Naive B cell (primary cell): ENCODE measurements at regions not wholly inside any gene's neighbourhood (a gene's known extent, or its start where the extent isn't known, plus 50 kb on each side); places are given as distances from the start of the nearest gene placed in this dataset.
"Not testable (repeated sequence)": the region's sequence is repeated elsewhere in the genome, so short reads cannot be mapped to it uniquely, and the experiment has no call there.

Experiments
- ATAC-seq, 2 donors: fragments of 150-1000 bp; cut with Tn5 transposase; 2 replicates each; pipeline ENCODE4 v1.10.0; 2021; ENCODE audit warnings: low read depth in 2 of 2, mild to moderate bottlenecking in 2 of 2, moderate library complexity in 2 of 2
- DNase-seq: peaks from one replicate; pipeline ENCODE4 v3.0.0; 2022
- H3K27ac Mint-ChIP-seq, 6 donors: one replicate each; pipeline ENCODE4 v1.8.0; 2020 to 2022; ENCODE audit warnings: mild to moderate bottlenecking in 6 of 6, mixed read lengths in 6 of 6, moderate library complexity in 5 of 6, inconsistent platforms in 2 of 6
- H3K27me3 Mint-ChIP-seq, 3 donors: one replicate each; pipeline ENCODE4 v1.8.0; 2021 to 2022; ENCODE audit warnings: mixed read lengths in 3 of 3, mild to moderate bottlenecking in 1 of 3
- H3K36me3 Mint-ChIP-seq, 2 donors: one replicate each; pipeline ENCODE4 v1.8.0; 2020 to 2022; ENCODE audit warnings: mixed read lengths in 2 of 2, inconsistent platforms in 1 of 2, mild to moderate bottlenecking in 1 of 2
- H3K4me1 Mint-ChIP-seq, 3 donors: one replicate each; pipeline ENCODE4 v1.8.0; 2020 to 2022; ENCODE audit warnings: mixed read lengths in 3 of 3, inconsistent platforms in 1 of 3, mild to moderate bottlenecking in 1 of 3, moderate library complexity in 1 of 3
- H3K4me3 Mint-ChIP-seq, 8 donors: one replicate each; pipeline ENCODE4 v1.8.0; 2020 to 2022; ENCODE audit warnings: mild to moderate bottlenecking in 8 of 8, mixed read lengths in 8 of 8, moderate library complexity in 8 of 8, inconsistent platforms in 2 of 8
- H3K9me3 Mint-ChIP-seq, 7 donors: one replicate each; pipeline ENCODE4 v1.8.0; 2020 to 2022; ENCODE audit warnings: mixed read lengths in 7 of 7, mild to moderate bottlenecking in 5 of 7, inconsistent platforms in 2 of 7, moderate library complexity in 1 of 7

DNA sequence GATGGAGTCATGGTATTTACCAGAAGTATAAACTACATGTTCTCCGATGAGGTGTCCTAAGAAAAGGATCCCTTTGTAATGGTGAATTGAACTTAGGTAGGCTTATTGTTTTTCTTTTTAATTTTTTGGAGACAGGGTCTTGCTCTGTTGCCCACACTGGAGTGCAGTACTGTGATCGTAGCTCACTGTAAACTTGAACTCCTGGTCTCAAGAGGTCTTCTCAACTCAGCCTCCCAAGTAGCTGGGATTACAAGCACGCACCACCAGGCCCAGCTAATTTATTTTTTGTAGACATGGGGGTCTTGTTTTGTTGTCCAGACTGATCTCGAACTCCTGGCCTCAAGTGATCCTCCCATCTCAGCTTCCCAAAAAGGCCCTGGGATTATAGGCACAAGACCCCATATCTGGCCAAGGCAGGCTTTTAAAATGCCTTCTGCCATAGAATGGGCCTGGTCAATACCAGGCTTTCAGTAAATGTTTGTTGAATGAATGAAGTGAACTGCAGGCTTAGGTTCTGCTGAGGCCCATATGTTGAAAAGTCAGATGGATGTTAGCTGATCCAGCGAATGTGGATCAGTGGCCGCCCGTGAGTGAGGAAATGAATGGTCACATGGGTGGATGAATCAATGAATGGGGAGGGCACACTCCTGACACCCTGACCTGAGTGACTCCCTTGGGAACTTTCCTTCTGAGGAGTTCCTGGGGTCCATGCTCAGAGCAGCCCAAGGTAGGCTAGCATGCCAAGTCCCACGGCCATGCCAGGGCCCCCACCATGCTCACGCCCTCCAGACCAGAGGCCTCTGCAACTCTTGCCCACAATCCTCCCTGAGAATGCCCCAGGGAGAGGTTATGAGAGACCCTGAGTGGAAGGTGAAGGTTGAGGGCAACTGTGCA is 118.0 kb upstream of the MYCN start:
- no peak overlapping the region for H3K27ac Mint-ChIP-seq
- H3K9me3 Mint-ChIP-seq: peaks cover 0 to 7% (median 0%) of the 10 kb centered on the region in 7 donors
- no peak for ATAC-seq
- H3K27me3 Mint-ChIP-seq: peaks cover 6 to 30% (median 27%) of the 10 kb centered on the region in 3 donors
- no peak for DNase-seq
- H3K4me1 Mint-ChIP-seq: no peaks in the 10 kb centered on the region
- no peaks in the 10 kb centered on the region for H3K36me3 Mint-ChIP-seq
- H3K4me3 Mint-ChIP-seq: no peak overlapping the region

GRCh38 chr2:15823459-15824396 is 116.6 kb upstream of the MYCN start:
- ATAC-seq (no peak), DNase-seq (no peak)
- no peak overlapping the region for H3K4me3 Mint-ChIP-seq
- H3K27me3 Mint-ChIP-seq: peaks cover 0 to 16% (median 13%) of the 10 kb centered on the region in 3 donors
- no peaks in the 10 kb centered on the region for H3K36me3 Mint-ChIP-seq
- H3K27ac Mint-ChIP-seq: no peak overlapping the region
- peaks cover 0 to 1% (median 0%) of the 10 kb centered on the region in 7 donors for H3K9me3 Mint-ChIP-seq
- no peaks in the 10 kb centered on the region for H3K4me1 Mint-ChIP-seq

DNA sequence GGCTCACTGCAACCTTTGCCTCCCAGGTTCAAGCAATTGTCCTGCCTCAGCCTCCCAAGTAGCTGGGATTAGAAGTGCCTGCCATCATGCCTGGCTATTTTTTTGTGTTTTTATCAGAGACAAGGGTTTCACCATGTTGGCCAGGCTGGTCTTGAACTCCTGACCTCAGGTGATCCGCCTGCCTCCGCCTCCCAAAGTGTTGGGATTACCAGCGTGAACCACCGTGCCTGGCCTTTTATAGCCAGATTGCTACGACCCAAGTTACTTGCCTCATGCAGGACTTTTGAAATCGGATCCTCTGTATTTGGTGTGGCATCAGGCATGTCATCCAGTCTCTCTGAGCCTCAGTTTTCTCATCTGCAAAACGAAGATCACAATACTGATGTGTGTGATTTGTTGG is 115.9 kb upstream of the MYCN start:
- DNase-seq, H3K27ac Mint-ChIP-seq, H3K9me3 Mint-ChIP-seq, ATAC-seq, H3K4me1 Mint-ChIP-seq, H3K36me3 Mint-ChIP-seq, H3K4me3 Mint-ChIP-seq: not testable (repeated sequence)
- H3K27me3 Mint-ChIP-seq: peaks cover 0 to 10% (median 6%) of the 10 kb centered on the region in 3 donors

GRCh38 chr2:15825276-15825980 is 114.9 kb upstream of the MYCN start:
- DNase-seq (no peak), ATAC-seq (no peak)
- Mint-ChIP-seq H3K36me3 (no peaks in the 10 kb centered on the region), H3K4me1 (no peaks in the 10 kb centered on the region), H3K9me3 (peaks cover 0 to 3% (median 0%) of the 10 kb centered on the region in 7 donors), H3K27me3 (peaks cover 0 to under 1% (median 0%) of the 10 kb centered on the region in 3 donors), H3K27ac (no peak overlapping the region), H3K4me3 (no peak overlapping the region)

DNA sequence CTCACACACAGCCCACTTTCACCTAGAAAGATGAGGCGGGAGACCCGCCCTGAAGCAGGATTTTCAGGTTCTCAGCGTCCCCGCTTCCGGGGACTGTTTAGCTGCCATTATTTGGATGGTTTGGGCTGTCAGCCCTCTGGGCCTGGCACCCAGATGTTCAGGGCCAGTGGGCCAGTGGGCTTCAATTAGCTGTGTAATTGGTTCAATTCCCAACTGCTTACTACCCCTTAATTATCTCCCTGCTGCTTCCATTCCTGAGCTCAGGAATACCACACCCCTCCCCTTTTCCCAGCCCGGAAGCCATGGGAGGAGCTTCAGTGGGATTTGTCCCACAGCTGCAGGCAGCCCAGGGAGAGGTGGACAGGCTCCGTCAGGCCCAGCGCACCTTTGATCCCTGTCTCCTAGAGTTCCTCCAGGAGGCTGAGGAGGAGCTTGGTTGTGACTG is 114.1 kb upstream of the MYCN start:
- H3K27me3 Mint-ChIP-seq: no peaks in the 10 kb centered on the region
- H3K36me3 Mint-ChIP-seq: no peaks in the 10 kb centered on the region
- H3K9me3 Mint-ChIP-seq: peaks cover 0 to 3% (median 0%) of the 10 kb centered on the region in 7 donors
- ATAC-seq (no peak), DNase-seq (no peak)
- no peaks in the 10 kb centered on the region for H3K4me1 Mint-ChIP-seq
- no peak overlapping the region for H3K27ac Mint-ChIP-seq
- no peak overlapping the region for H3K4me3 Mint-ChIP-seq

- no peak for ATAC-seq
- no peaks in the 10 kb centered on the region for H3K4me1 Mint-ChIP-seq
- DNase-seq: no peak
- peaks cover 0 to 3% (median 0%) of the 10 kb centered on the region in 7 donors for H3K9me3 Mint-ChIP-seq
- no peaks in the 10 kb centered on the region for H3K27me3 Mint-ChIP-seq
- H3K36me3 Mint-ChIP-seq: no peaks in the 10 kb centered on the region
- H3K27ac Mint-ChIP-seq: no peak overlapping the region
- peak overlapping the region in 1 of 8 donors; percentile 70 for H3K4me3 Mint-ChIP-seq
Measured at GRCh38 chr2:15827001-15827400, 113.3 kb upstream of the MYCN start.

GRCh38 chr2:15828576-15828975 is 111.8 kb upstream of the MYCN start:
- H3K4me1 Mint-ChIP-seq: no peaks in the 10 kb centered on the region
- H3K27ac Mint-ChIP-seq: no peak overlapping the region
- H3K27me3 Mint-ChIP-seq: peaks cover 0 to 3% (median 0%) of the 10 kb centered on the region in 3 donors
- peaks cover 0 to 3% (median 0%) of the 10 kb centered on the region in 7 donors for H3K9me3 Mint-ChIP-seq
- H3K4me3 Mint-ChIP-seq: no peak overlapping the region
- DNase-seq (no peak), ATAC-seq (no peak)
- H3K36me3 Mint-ChIP-seq: no peaks in the 10 kb centered on the region

DNA sequence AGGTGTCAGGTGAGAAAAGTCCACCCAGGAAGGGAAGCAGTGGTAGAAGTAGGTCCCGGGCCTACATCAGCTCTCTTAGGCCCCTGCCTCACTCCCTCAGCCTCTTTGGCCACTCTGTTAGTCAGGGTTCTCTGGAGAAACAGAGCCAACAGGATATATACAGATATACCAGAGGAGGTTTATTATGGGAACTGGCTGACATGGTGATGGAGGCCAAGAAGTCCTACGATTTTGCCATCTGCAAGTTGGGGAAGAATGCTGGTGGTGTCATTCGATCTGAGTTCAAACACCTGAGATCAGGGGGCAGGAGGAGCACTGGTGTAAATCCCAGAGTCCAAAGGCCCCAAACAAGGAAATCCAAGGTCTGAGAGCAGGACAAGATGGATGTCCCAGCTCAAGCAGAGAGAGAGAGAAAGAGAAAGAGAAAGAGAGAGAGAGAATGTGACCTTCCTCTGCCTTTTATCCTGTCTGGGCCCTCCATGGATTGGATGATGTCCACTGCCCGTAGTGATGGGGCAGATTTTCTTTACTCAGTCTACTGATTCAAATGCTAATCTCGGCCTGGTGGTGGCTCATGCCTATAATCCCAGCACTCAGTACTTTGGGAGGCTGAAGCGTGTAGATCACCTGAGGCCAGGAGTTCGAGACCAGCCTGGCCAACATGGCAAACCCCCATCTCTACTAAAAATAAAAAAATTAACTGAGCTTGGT is 111.1 kb upstream of the MYCN start:
- Mint-ChIP-seq H3K4me1 (no peaks in the 10 kb centered on the region), H3K36me3 (no peaks in the 10 kb centered on the region), H3K27ac (no peak overlapping the region), H3K9me3 (peaks cover 0 to 3% (median 0%) of the 10 kb centered on the region in 7 donors), H3K27me3 (peaks cover 0 to 3% (median 0%) of the 10 kb centered on the region in 3 donors), H3K4me3 (no peak overlapping the region)
- no peak for DNase-seq
- ATAC-seq: no peak

DNA sequence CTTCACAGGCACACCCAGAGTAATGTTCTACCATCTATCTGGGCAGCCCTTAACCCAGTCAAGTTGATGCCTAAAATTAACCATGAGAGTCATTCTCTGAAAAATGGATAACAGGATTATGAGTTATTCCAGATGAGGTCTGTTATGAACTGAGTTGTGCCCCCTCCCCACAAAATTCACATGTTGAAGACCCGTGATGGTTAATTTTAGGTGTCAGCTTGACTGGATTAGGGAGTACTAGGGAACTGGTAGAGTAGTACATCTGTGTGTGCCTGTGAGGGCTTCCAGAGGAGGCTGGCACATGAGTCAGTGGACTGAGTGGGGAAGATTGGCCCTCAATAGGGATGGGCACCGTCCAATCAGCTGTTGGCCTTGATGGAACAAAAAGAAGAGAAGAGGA is 110.4 kb upstream of the MYCN start:
- Mint-ChIP-seq H3K27me3 (peaks cover 0 to 3% (median 0%) of the 10 kb centered on the region in 3 donors), H3K4me3 (no peak overlapping the region), H3K36me3 (no peaks in the 10 kb centered on the region), H3K9me3 (peaks cover 0 to 3% (median 0%) of the 10 kb centered on the region in 7 donors), H3K27ac (no peak overlapping the region), H3K4me1 (no peaks in the 10 kb centered on the region)
- no peak for DNase-seq
- ATAC-seq: no peak

DNA sequence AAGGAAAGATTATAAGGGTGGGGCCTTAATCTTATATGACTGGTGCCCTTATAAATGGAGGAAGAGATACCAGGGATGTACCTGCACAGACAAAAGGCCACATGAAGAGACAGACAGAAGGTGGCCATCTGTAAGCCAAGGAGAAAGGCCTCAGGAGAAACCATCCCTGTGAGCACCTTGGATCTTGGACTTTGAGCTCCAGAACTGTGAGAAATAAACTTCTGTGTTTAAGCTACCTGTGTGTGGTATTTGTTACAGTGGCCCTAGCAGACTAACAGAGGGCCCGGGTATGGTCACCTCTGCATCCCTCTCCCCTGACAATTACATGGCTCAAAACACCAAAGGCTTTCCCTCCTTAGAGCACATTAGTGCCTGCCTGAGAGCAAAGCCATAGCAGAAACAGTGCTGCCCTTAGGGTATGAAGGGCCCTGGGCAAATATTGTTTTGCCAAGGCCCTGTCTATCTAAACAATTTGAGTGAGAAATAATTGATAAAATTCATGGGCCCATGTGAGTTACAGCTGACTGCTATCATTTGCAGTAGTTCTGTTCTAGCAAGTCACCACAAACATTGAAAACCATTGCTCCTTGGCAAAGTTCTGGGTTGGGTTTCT is 109.3 kb upstream of the MYCN start:
- peaks cover 0 to 3% (median 0%) of the 10 kb centered on the region in 3 donors for H3K27me3 Mint-ChIP-seq

DNA sequence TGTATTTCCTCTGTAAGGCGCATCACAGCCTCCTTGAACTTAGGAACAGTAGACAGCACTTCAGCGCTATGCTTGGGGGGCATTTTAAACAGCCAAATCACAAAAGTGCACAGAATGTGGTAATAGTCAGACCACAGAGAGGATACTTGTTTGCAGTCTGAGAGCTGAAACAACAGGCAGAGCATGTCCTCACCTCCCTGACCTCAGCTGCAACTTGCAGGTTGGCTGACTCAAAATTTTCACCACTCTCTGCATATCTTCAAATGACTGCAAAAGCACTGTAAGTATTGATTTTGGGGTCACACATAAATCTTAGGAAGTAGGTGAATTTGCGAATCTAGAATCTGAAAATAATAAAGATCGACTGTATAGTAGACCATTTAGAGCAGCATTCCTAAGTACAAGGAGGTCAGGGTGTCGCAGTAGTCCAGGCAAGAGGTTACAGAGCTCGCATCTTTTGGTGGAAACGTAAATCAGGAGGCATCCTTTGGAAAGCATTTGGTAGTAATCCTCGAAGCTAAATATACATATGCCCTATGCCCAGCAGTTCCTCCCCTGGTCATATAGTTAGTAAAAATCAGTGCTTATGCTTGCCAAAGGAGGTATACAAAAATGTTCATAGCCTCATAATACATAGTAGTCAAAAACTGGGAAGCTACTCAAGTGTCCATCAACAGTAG is 108.2 kb upstream of the MYCN start:
- ATAC-seq (no peak), DNase-seq (no peak)
- Mint-ChIP-seq H3K9me3 (peaks cover 0 to 8% (median 0%) of the 10 kb centered on the region in 7 donors), H3K4me1 (no peaks in the 10 kb centered on the region), H3K27ac (no peak overlapping the region), H3K36me3 (peaks cover 0 to 5% of the 10 kb centered on the region in 2 donors), H3K4me3 (no peak overlapping the region), H3K27me3 (peaks cover 0 to 3% (median 0%) of the 10 kb centered on the region in 3 donors)

More for the DNA sequence above, 109.3 kb upstream of the MYCN start:
- ATAC-seq (no peak), DNase-seq (no peak)
- Mint-ChIP-seq H3K4me1 (no peaks in the 10 kb centered on the region), H3K27ac (no peak overlapping the region), H3K36me3 (peaks cover 0 to 5% of the 10 kb centered on the region in 2 donors), H3K9me3 (peaks cover 0 to 8% (median 0%) of the 10 kb centered on the region in 7 donors), H3K4me3 (no peak overlapping the region)
